Body of pancreas (tissue), 4 donors: ENCODE measurements at regions not wholly inside any gene's neighbourhood (a gene's known extent, or its start where the extent isn't known, plus 50 kb on each side); places are given as distances from the start of the nearest gene placed in this dataset.

ENCODE experiments used
- CTCF ChIP-seq, 7 experiments: fragments of 450-650 bp in 4 of 7; fragments of 200-600 bp in 3 of 7; sonication (generic) in 3 of 7; IDR thresholded peaks; one replicate each; pipeline ENCODE4 v1.5.1; 2016 to 2019; ENCODE audit warnings: antibody characterized with exemption in 7 of 7
- POLR2A ChIP-seq, 3 donors: fragments of 450-650 bp; IDR thresholded peaks; one replicate each; pipeline ENCODE4 v1.6.1; 2016; ENCODE audit warnings: antibody characterized with exemption in 3 of 3, mild to moderate bottlenecking in 2 of 3

GRCh38 chr4:1579001-1579900 is 104.9 kb downstream of the FAM53A start:
- TF ChIP-seq CTCF (IDR thresholded peaks at IDR 0.05) (peak in 5 of 7 experiments; percentile 20 to 64 (median 49)), POLR2A (IDR thresholded peaks at IDR 0.05) (no peak)
